Neuronal stem cell (in vitro differentiated cells): ENCODE measurements at regions not wholly inside any gene's neighbourhood (a gene's known extent, or its start where the extent isn't known, plus 50 kb on each side); places are given as distances from the start of the nearest gene placed in this dataset.
"Not testable (repeated sequence)": the region's sequence is repeated elsewhere in the genome, so short reads cannot be mapped to it uniquely, and the experiment has no call there.

Source experiments
- DNase-seq: peaks from one replicate; pipeline ENCODE4 v3.0.0-alpha.2; 2013; ENCODE audit warnings: low spot score
- H2AFZ ChIP-seq: one replicate; pipeline ENCODE4 v1.6.1; 2013; ENCODE audit warnings: mild to moderate bottlenecking, low read length, inconsistent platforms
- H2AK5ac ChIP-seq: 2 replicates; pipeline ENCODE4 v1.6.1; 2013; ENCODE audit warnings: low read depth, mild to moderate bottlenecking, inconsistent platforms, low read length, moderate library complexity, mixed read lengths
- H2BK120ac ChIP-seq: 2 replicates; pipeline ENCODE4 v1.6.1; 2013; ENCODE audit warnings: low read depth, mild to moderate bottlenecking, inconsistent platforms, low read length, moderate library complexity, mixed read lengths
- H2BK12ac ChIP-seq: one replicate; pipeline ENCODE4 v1.6.1; 2013; ENCODE audit warnings: low read length, inconsistent platforms
- H2BK15ac ChIP-seq: 2 replicates; pipeline ENCODE4 v1.6.1; 2013; ENCODE audit warnings: mild to moderate bottlenecking, low read length, inconsistent platforms, mixed read lengths
- H2BK5ac ChIP-seq: one replicate; pipeline ENCODE4 v1.6.1; 2013; ENCODE audit warnings: inconsistent platforms, mild to moderate bottlenecking, low read length, moderate library complexity
- H3K14ac ChIP-seq: one replicate; pipeline ENCODE4 v1.6.1; 2013; ENCODE audit warnings: low read length, inconsistent platforms
- H3K18ac ChIP-seq: 2 replicates; pipeline ENCODE4 v1.6.1; 2013; ENCODE audit warnings: low read length, inconsistent platforms
- H3K23ac ChIP-seq: 2 replicates; pipeline ENCODE4 v1.6.1; 2013; ENCODE audit warnings: low read depth, mild to moderate bottlenecking, mixed read lengths, low read length, inconsistent platforms; ENCODE audit not compliant: poor library complexity
- H3K27ac ChIP-seq: replicated peaks from 3 replicates; pipeline ENCODE4 v1.5.1; 2013; ENCODE audit warnings: low read length, inconsistent platforms
- H3K27me3 ChIP-seq, 3 experiments: 2 replicates each; pipeline ENCODE4 v1.6.1; 2013; ENCODE audit warnings: low read length in 3 of 3, mild to moderate bottlenecking in 2 of 3, inconsistent platforms in 1 of 3, low read depth in 1 of 3, mixed read lengths in 1 of 3, moderate library complexity in 1 of 3; ENCODE audit not compliant: control insufficient read depth in 3 of 3, insufficient read depth in 3 of 3
- H3K36me3 ChIP-seq, 2 donors: replicated peaks in 1 of 2; 2 replicates each; pipeline ENCODE4 v1.6.1; 2013; ENCODE audit warnings: low read length in 2 of 2; ENCODE audit not compliant: control insufficient read depth in 2 of 2, insufficient read depth in 2 of 2
- H3K4ac ChIP-seq: 2 replicates; pipeline ENCODE4 v1.6.1; 2013; ENCODE audit warnings: inconsistent platforms, mild to moderate bottlenecking, low read length, moderate library complexity
- H3K4me1 ChIP-seq, 2 donors: 1 replicate in 1 of 2; 2 replicates in 1 of 2; pipeline ENCODE4 v1.6.1; 2013; ENCODE audit warnings: low read length in 2 of 2, low read depth in 1 of 2; ENCODE audit not compliant: control insufficient read depth in 2 of 2, insufficient read depth in 1 of 2
- H3K4me2 ChIP-seq: one replicate; pipeline ENCODE4 v1.6.1; 2013; ENCODE audit warnings: mild to moderate bottlenecking, low read length, inconsistent platforms; ENCODE audit not compliant: insufficient read depth, poor library complexity, severe bottlenecking
- H3K4me3 ChIP-seq, 2 donors: 2 replicates each; pipeline ENCODE4 v1.5.1; 2013; ENCODE audit warnings: low read length in 2 of 2, mild to moderate bottlenecking in 2 of 2, inconsistent platforms in 1 of 2, moderate library complexity in 1 of 2
- H3K79me1 ChIP-seq: one replicate; pipeline ENCODE4 v1.6.1; 2013; ENCODE audit warnings: low read depth, mild to moderate bottlenecking, inconsistent platforms, low read length, moderate library complexity
- H3K9ac ChIP-seq: one replicate; pipeline ENCODE4 v1.6.1; 2013; ENCODE audit warnings: mild to moderate bottlenecking, low read depth, low read length, inconsistent platforms; ENCODE audit not compliant: poor library complexity
- H3K9me3 ChIP-seq, 2 donors: replicated peaks in 1 of 2; 2 replicates each; pipeline versions ENCODE3 to v1.6.1; 2013; ENCODE audit warnings: low read length in 2 of 2, mild to moderate bottlenecking in 2 of 2, inconsistent platforms in 1 of 2, low read depth in 1 of 2, mixed read lengths in 1 of 2, moderate library complexity in 1 of 2; ENCODE audit not compliant: control insufficient read depth in 2 of 2, insufficient read depth in 1 of 2
- H4K8ac ChIP-seq: one replicate; pipeline ENCODE4 v1.6.1; 2013; ENCODE audit warnings: low read depth, mild to moderate bottlenecking, inconsistent platforms, low read length, moderate library complexity
- H4K91ac ChIP-seq: one replicate; pipeline ENCODE4 v1.6.1; 2013; ENCODE audit warnings: low read length, low read depth, mild to moderate bottlenecking, inconsistent platforms; ENCODE audit not compliant: poor library complexity
- WGBS, 2 donors: extraction: QIAGEN DNeasy Blood & Tissue Kit; methylation state at CpG; one replicate each; pipeline ENCODE4 v1.1.7; 2013; ENCODE audit warnings: missing lambda C conversion rate in 2 of 2, mixed read lengths in 1 of 2; ENCODE audit not compliant: insufficient read length in 2 of 2, insufficient replicate concordance in 1 of 2; ENCODE audit errors: extremely low coverage in 2 of 2; 5-methylcytosine and 5-hydroxymethylcytosine counted together

DNA sequence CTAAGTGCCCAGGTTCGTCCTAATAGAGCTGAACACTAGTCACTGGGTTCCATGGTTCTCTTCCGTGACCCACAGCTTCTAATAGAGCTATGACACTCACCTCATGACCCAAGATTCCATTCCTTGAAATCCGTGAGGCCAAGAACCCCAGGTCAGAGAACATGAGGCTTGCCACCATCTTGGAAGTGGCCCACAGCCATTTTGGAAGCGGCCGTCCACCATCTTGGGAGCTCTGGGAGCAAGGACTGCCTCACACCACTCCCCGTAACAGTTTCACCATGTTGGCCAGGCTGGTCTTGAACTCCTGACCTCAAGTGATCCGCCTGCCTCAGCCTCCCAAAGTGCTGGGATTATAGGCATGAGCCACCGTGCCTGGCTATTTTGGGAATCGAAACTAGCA lies 75.0 kb upstream of the MTAP start:
- H3K36me3 ChIP-seq, H2AK5ac ChIP-seq, H2BK15ac ChIP-seq, H2BK12ac ChIP-seq, H3K4ac ChIP-seq, DNase-seq, H2BK5ac ChIP-seq, H3K23ac ChIP-seq, H3K4me1 ChIP-seq, H3K9me3 ChIP-seq, H3K18ac ChIP-seq, H4K8ac ChIP-seq, H3K27me3 ChIP-seq, H3K4me2 ChIP-seq, H3K14ac ChIP-seq, H2BK120ac ChIP-seq, H2AFZ ChIP-seq, H3K79me1 ChIP-seq, H3K4me3 ChIP-seq, H3K9ac ChIP-seq, H3K27ac ChIP-seq, H4K91ac ChIP-seq: not testable (repeated sequence)
- no CpG with 5 or more reads among the region's 9 CpGs for WGBS, 2 donors

DNA sequence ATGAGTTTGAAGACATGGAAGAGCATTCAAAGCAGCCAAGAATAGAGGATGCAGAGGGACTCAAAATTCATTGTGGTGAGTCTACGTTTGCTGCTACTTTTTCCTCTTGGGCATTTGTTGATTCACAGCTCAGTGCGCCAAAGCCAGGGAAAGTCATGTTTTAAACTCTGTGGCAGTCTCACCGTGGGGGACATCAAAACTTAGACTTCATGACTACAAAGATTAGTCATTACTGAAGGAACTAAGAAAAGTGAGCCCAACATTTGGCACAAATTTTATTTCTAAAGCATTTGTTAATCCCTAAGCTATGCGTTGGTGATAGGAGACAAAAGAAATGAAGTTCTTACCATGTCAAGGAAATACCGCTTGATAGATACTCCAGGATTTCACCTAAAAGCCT lies 73.7 kb upstream of the MTAP start:
- no peak overlapping the region for H3K4ac ChIP-seq
- no peak overlapping the region for H3K18ac ChIP-seq
- no peak overlapping the region for H3K4me2 ChIP-seq
- no peak overlapping the region for H4K91ac ChIP-seq
- H2AK5ac ChIP-seq = no peak overlapping the region
- no peak overlapping the region for H3K27ac ChIP-seq
- no peak overlapping the region for H3K23ac ChIP-seq
- no peak overlapping the region for H2BK12ac ChIP-seq
- no peaks in the 10 kb centered on the region for H3K9me3 ChIP-seq
- no peak overlapping the region for H2BK120ac ChIP-seq
- H3K4me1 ChIP-seq = no peaks in the 10 kb centered on the region
- no peak overlapping the region for H4K8ac ChIP-seq
- H2BK15ac ChIP-seq = no peak overlapping the region
- no peak overlapping the region for H3K9ac ChIP-seq
- no CpG with 5 or more reads among the region's 5 CpGs for WGBS, 2 donors
- no peak for DNase-seq
- no peak overlapping the region for H3K4me3 ChIP-seq
- no peaks in the 10 kb centered on the region for H3K27me3 ChIP-seq
- no peaks in the 10 kb centered on the region for H3K79me1 ChIP-seq
- no peak overlapping the region for H2BK5ac ChIP-seq
- no peak overlapping the region for H2AFZ ChIP-seq
- H3K14ac ChIP-seq = no peak overlapping the region
- no peaks in the 10 kb centered on the region for H3K36me3 ChIP-seq

DNA sequence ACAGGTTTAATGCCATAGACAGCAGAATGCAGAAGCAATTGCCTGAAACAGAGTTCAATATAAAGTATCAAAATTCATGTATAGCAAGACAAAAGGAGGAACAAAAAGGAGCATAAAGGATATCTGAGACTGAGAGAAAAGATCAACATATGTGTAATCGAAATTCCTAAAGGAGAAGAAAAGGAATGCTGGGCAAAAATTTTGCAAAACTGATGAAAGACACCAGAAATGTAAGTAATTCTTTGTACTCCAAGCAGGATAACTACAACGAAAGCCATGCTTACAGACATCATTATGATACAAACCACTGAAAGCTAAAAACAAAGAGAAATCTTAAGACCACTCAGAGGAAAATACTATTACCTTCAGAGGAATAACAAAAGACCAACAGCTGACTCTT lies 72.8 kb upstream of the MTAP start:
- H4K8ac ChIP-seq = no peak overlapping the region
- no peak overlapping the region for H2BK12ac ChIP-seq
- no peak overlapping the region for H3K4me3 ChIP-seq
- no peak overlapping the region for H3K27ac ChIP-seq
- no peak overlapping the region for H3K23ac ChIP-seq
- no peaks in the 10 kb centered on the region for H3K4me1 ChIP-seq
- H2AFZ ChIP-seq = no peak overlapping the region
- H4K91ac ChIP-seq = no peak overlapping the region
- H3K36me3 ChIP-seq = no peaks in the 10 kb centered on the region
- H3K79me1 ChIP-seq = no peaks in the 10 kb centered on the region
- no peak overlapping the region for H2BK5ac ChIP-seq
- H2BK120ac ChIP-seq = no peak overlapping the region
- no peak overlapping the region for H3K4ac ChIP-seq
- no peak for DNase-seq
- H3K27me3 ChIP-seq = no peaks in the 10 kb centered on the region
- H2AK5ac ChIP-seq = no peak overlapping the region
- H3K18ac ChIP-seq = no peak overlapping the region
- no peak overlapping the region for H3K4me2 ChIP-seq
- no peak overlapping the region for H3K14ac ChIP-seq
- H3K9ac ChIP-seq = no peak overlapping the region
- H2BK15ac ChIP-seq = no peak overlapping the region
- WGBS, 2 donors = no CpG with 5 or more reads among the region's 2 CpGs
- H3K9me3 ChIP-seq = no peaks in the 10 kb centered on the region

DNA sequence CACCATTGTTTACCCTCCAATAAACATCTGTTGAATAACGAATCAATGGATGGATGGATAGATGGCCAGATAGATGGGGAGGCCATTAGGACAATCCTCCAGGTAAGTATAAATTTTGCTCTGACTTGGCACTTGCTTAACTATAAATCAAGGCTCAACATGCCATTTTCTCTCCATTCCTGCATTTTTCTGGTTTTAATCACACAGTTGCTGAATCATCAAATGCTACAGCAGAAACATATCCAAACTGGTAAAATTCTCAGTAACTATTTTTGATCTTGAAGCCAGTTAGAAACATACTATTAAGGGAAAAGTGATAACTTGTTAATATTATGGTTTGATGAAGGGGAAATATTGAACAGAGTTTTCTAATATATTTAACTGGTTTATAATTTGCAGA lies 71.5 kb upstream of the MTAP start:
- no peak overlapping the region for H4K91ac ChIP-seq
- no peak overlapping the region for H3K27ac ChIP-seq
- H3K18ac ChIP-seq = no peak overlapping the region
- H2BK5ac ChIP-seq = no peak overlapping the region
- no peak overlapping the region for H2AFZ ChIP-seq
- no peak overlapping the region for H3K9ac ChIP-seq
- no peaks in the 10 kb centered on the region for H3K4me1 ChIP-seq
- H3K23ac ChIP-seq = no peak overlapping the region
- no peak for DNase-seq
- H3K79me1 ChIP-seq = no peaks in the 10 kb centered on the region
- peaks cover 0 to 10% of the 10 kb centered on the region in 2 donors for H3K9me3 ChIP-seq
- H2BK120ac ChIP-seq = no peak overlapping the region
- H2BK12ac ChIP-seq = no peak overlapping the region
- H3K27me3 ChIP-seq = no peaks in the 10 kb centered on the region
- H3K4me3 ChIP-seq = no peak overlapping the region
- H3K4me2 ChIP-seq = no peak overlapping the region
- H2BK15ac ChIP-seq = no peak overlapping the region
- no peak overlapping the region for H2AK5ac ChIP-seq
- no peaks in the 10 kb centered on the region for H3K36me3 ChIP-seq
- no peak overlapping the region for H3K4ac ChIP-seq
- H3K14ac ChIP-seq = no peak overlapping the region
- H4K8ac ChIP-seq = no peak overlapping the region
- no CpG with 5 or more reads among the region's 1 CpG for WGBS, 2 donors
